ENCODE measurements at regions not wholly inside any gene's neighbourhood (a gene's known extent, or its start where the extent isn't known, plus 50 kb on each side); places are given as distances from the start of the nearest gene placed in this dataset.

DNA sequence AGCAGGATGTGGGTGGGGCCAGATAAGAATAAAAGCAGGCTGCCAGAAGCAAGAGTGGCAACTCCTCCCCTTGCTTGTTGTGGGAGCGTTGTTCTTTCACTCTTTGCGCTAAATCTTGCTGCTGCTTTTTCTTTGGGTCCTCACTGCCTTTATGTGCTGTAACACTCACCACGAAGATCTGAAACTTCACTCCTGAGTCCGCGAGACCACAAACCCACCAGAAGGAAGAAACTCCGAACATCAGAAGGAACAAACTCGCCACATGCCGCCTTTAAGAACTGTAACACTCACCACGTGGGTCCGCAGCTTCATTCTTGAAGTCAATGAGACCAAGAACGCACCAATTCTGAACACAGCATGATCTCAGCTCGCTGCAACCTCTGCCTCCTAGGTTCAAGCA is 72.9 kb downstream of the IL12A start:
- Histone ChIP-seq H3K27ac (ENCODE audit: low read depth in 2 of 2, low read length in 1 of 2) (no peak overlapping the region), H3K36me3 (replicated peaks in 1 of 2; ENCODE audit: control insufficient read depth in 1 of 2, insufficient read depth in 2 of 2, low read length in 1 of 2) (no peaks in the 10 kb centered on the region), H3K4me1 (ENCODE audit: control insufficient read depth in 1 of 2, insufficient read depth in 2 of 2, low read depth in 1 of 2, low read length in 1 of 2) (no peaks in the 10 kb centered on the region), H3K9me3 (no peaks in the 10 kb centered on the region), H3K9ac (no peak overlapping the region), H4K20me1 (ENCODE audit: insufficient read depth) (no peaks in the 10 kb centered on the region), H3K27me3 (ENCODE audit: insufficient read depth) (no peaks in the 10 kb centered on the region), H3F3A (replicated peaks; ENCODE audit: insufficient read depth) (no peaks in the 10 kb centered on the region), H3K79me2 (ENCODE audit: insufficient read depth) (no peaks in the 10 kb centered on the region), H3K4me3 (ENCODE audit: low read depth in 2 of 2, low read length in 1 of 2) (no peak overlapping the region), H2AFZ (ENCODE audit: low read depth) (no peak overlapping the region), H3K9me2 (no peaks in the 10 kb centered on the region), H3K4me2 (no peak overlapping the region)
- ChIA-PET POLR2A (no interaction called here), CTCF (no interaction called here)
- 75% methylated on average over 12 of the region's 12 CpGs for WGBS (ENCODE audit: low lambda C conversion rate)
- TF ChIP-seq, protein P1, sequence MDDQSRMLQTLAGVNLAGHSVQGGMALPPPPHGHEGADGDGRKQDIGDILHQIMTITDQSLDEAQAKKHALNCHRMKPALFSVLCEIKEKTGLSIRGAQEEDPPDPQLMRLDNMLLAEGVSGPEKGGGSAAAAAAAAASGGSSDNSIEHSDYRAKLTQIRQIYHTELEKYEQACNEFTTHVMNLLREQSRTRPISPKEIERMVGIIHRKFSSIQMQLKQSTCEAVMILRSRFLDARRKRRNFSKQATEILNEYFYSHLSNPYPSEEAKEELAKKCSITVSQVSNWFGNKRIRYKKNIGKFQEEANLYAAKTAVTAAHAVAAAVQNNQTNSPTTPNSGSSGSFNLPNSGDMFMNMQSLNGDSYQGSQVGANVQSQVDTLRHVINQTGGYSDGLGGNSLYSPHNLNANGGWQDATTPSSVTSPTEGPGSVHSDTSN (IDR thresholded peaks at IDR 0.05): no peak
- DNase-seq: no peak

DNA sequence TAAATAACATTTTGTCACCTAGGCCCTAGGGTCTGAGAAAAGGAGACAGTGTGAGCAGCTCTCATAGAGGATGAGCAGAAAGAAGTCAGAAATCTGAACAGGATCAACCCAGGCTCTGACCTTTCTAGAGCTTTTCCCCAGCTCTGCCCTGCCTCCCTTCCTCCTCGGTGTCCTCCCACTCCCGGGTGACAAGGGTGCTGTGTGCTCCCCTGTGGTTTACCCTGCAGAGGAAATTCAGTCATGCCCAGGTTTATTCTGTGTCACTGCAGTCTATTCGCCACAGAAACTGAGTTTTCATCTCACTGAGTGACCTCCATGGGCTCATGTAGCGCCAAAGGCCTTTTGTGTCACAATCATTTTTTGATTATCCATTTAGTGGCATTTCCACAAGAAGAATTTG is 76.6 kb downstream of the IL12A start:
- no peaks in the 10 kb centered on the region for H3K4me1 ChIP-seq (ENCODE audit: control insufficient read depth in 1 of 2, insufficient read depth in 2 of 2, low read depth in 1 of 2, low read length in 1 of 2)
- no peaks in the 10 kb centered on the region for H3K9me2 ChIP-seq
- TF ChIP-seq GATA2 (CRISPR knock-in tag; IDR thresholded peaks at IDR 0.05) (no peak), MXI1 (IDR thresholded peaks at IDR 0.05; ENCODE audit: low read depth, low read length) (no peak), RCOR1 (IDR thresholded peaks at IDR 0.05; ENCODE audit: low read length) (no peak), ZBTB33 (IDR thresholded peaks at IDR 0.05; ENCODE audit: borderline replicate concordance, low read depth) (no peak), FOXM1 (IDR thresholded peaks at IDR 0.05; ENCODE audit: low read depth) (no peak), YY1 (IDR thresholded peaks at IDR 0.05; ENCODE audit: low read depth) (no peak), POLR2AphosphoS5 (IDR thresholded peaks at IDR 0.05; ENCODE audit: low read depth, low read length) (no peak), CTCF (IDR thresholded peaks at IDR 0.05) (no peak), TEAD4 (IDR thresholded peaks at IDR 0.05; ENCODE audit: borderline replicate concordance, insufficient read depth) (no peak), IRF3 (IDR thresholded peaks at IDR 0.05; ENCODE audit: low read depth, low read length) (no peak), EP300 (IDR thresholded peaks at IDR 0.05; ENCODE audit: borderline replicate concordance in 1 of 2, low read depth in 1 of 2, low read length in 1 of 2) (no peak), FOXJ3 (CRISPR knock-in tag; IDR thresholded peaks at IDR 0.05) (no peak), RXRA (IDR thresholded peaks at IDR 0.05; ENCODE audit: borderline replicate concordance, low read depth) (no peak), NFIC (IDR thresholded peaks at IDR 0.05; ENCODE audit: borderline replicate concordance) (no peak)
- H3K9ac ChIP-seq: no peak overlapping the region
- no peak overlapping the region for H3K27ac ChIP-seq (ENCODE audit: low read depth in 2 of 2, low read length in 1 of 2)
- H3K4me2 ChIP-seq: no peak overlapping the region
- no peaks in the 10 kb centered on the region for H3K79me2 ChIP-seq (ENCODE audit: insufficient read depth)
- POLR2A ChIA-PET: no interaction called here
- no peaks in the 10 kb centered on the region for H4K20me1 ChIP-seq (ENCODE audit: insufficient read depth)
- no peak overlapping the region for H3K4me3 ChIP-seq (ENCODE audit: low read depth in 2 of 2, low read length in 1 of 2)
- H3K36me3 ChIP-seq (replicated peaks in 1 of 2; ENCODE audit: control insufficient read depth in 1 of 2, insufficient read depth in 2 of 2, low read length in 1 of 2): no peaks in the 10 kb centered on the region
- CTCF ChIA-PET: interaction anchor here (0.7 to 1.1 kb wide), 2 partner anchors 33 to 844 kb away, joined by 3 read pairs; no protein-coding TSS in a partner anchor
- H3K9me3 ChIP-seq: no peaks in the 10 kb centered on the region
- H3K27me3 ChIP-seq (ENCODE audit: insufficient read depth): no peaks in the 10 kb centered on the region
- no peak for DNase-seq
- no peak overlapping the region for H2AFZ ChIP-seq (ENCODE audit: low read depth)
- no peaks in the 10 kb centered on the region for H3F3A ChIP-seq (replicated peaks; ENCODE audit: insufficient read depth)
- WGBS (ENCODE audit: low lambda C conversion rate): 83% methylated on average over 4 of the region's 4 CpGs

Data from SK-N-SH (cell line).